HEK293T (cell line): ENCODE measurements at regions not wholly inside any gene's neighbourhood (a gene's known extent, or its start where the extent isn't known, plus 50 kb on each side); places are given as distances from the start of the nearest gene placed in this dataset.

ENCODE experiments used
- CTCF ChIA-PET: fragments of 350-600 bp; formaldehyde crosslinking; extraction: SDS; loops from one replicate; lab custom pipeline; 2021; ENCODE audit warnings: antibody characterized with exemption, inconsistent platforms; lab: Yijun Ruan, JAX
- POLR2A ChIA-PET: fragments of 350-600 bp; formaldehyde crosslinking; extraction: SDS; loops from one replicate; lab custom pipeline; 2020; ENCODE audit warnings: antibody characterized with exemption, inconsistent platforms; lab: Yijun Ruan, JAX
- DNase-seq: peaks from one replicate; pipeline ENCODE4 v3.0.0; 2012; ENCODE audit warnings: mixed read lengths; ENCODE audit errors: extremely low spot score
- ARNT ChIP-seq: fragments of 450-650 bp; IDR thresholded peaks from 2 replicates; pipeline ENCODE4 v1.6.1; 2017; ENCODE audit warnings: mild to moderate bottlenecking
- BHLHE40 ChIP-seq: fragments of 450-650 bp; IDR thresholded peaks from 2 replicates; pipeline ENCODE4 v1.6.1; 2016; ENCODE audit warnings: mild to moderate bottlenecking, moderate library complexity, borderline replicate concordance
- CTBP1 ChIP-seq: fragments of 450-650 bp; IDR thresholded peaks from 2 replicates; pipeline ENCODE4 v1.6.1; 2016; ENCODE audit warnings: borderline replicate concordance
- ELF4 ChIP-seq: fragments of 450-650 bp; IDR thresholded peaks from 2 replicates; pipeline ENCODE4 v1.6.1; 2017; ENCODE audit warnings: antibody characterized with exemption
- FOXA1 ChIP-seq: fragments of 450-650 bp; IDR thresholded peaks from 2 replicates; pipeline ENCODE4 v1.6.1; 2016; ENCODE audit warnings: mild to moderate bottlenecking
- FOXK2 ChIP-seq: fragments of 450-650 bp; IDR thresholded peaks from 2 replicates; pipeline ENCODE4 v1.6.1; 2016; ENCODE audit warnings: mild to moderate bottlenecking
- FOXM1 ChIP-seq: fragments of 450-650 bp; IDR thresholded peaks from 2 replicates; pipeline ENCODE4 v1.6.1; 2017; ENCODE audit warnings: mild to moderate bottlenecking, borderline replicate concordance
- HDGF ChIP-seq: fragments of 450-650 bp; IDR thresholded peaks from 2 replicates; pipeline ENCODE4 v1.6.1; 2017; ENCODE audit warnings: antibody characterized with exemption, borderline replicate concordance
- L3MBTL2 ChIP-seq: fragments of 450-650 bp; conservative IDR thresholded peaks from 2 replicates; pipeline ENCODE4 v1.6.1; 2016; ENCODE audit warnings: mild to moderate bottlenecking
- LEF1 ChIP-seq: fragments of 450-650 bp; IDR thresholded peaks from 2 replicates; pipeline ENCODE4 v1.6.1; 2017; ENCODE audit warnings: mild to moderate bottlenecking, borderline replicate concordance
- NFRKB ChIP-seq: fragments of 450-650 bp; IDR thresholded peaks from 2 replicates; pipeline ENCODE4 v1.6.1; 2016; ENCODE audit warnings: mild to moderate bottlenecking, moderate library complexity
- PKNOX1 ChIP-seq: fragments of 450-650 bp; IDR thresholded peaks from 2 replicates; pipeline ENCODE4 v1.6.1; 2016
- SP1 ChIP-seq: fragments of 450-650 bp; IDR thresholded peaks from 2 replicates; pipeline ENCODE4 v1.6.1; 2017
- SUZ12 ChIP-seq: fragments of 450-650 bp; IDR thresholded peaks from 2 replicates; pipeline ENCODE4 v1.6.1; 2016; ENCODE audit warnings: mild to moderate bottlenecking
- TARDBP ChIP-seq: fragments of 450-650 bp; IDR thresholded peaks from 2 replicates; pipeline ENCODE4 v1.6.1; 2016
- ZNF384 ChIP-seq: fragments of 450-650 bp; IDR thresholded peaks from 2 replicates; pipeline ENCODE4 v1.6.1; 2016

GRCh38 chr9:108024604-108025003, 535.0 kb upstream of the KLF4 start:
- ChIA-PET CTCF (no interaction called here), POLR2A (no interaction called here)
- no peak for TF ChIP-seq PKNOX1
- no peak for TF ChIP-seq FOXM1
- no peak for TF ChIP-seq LEF1
- TF ChIP-seq HDGF = no peak
- TF ChIP-seq FOXK2 = no peak
- TF ChIP-seq SP1 = no peak
- TF ChIP-seq BHLHE40 = no peak
- TF ChIP-seq CTBP1 = no peak
- TF ChIP-seq TARDBP = no peak
- TF ChIP-seq L3MBTL2 = no peak
- TF ChIP-seq FOXA1 = no peak
- TF ChIP-seq ZNF384 = no peak
- no peak for TF ChIP-seq ELF4
- TF ChIP-seq SUZ12 = no peak
- TF ChIP-seq NFRKB = no peak
- no peak for TF ChIP-seq ARNT
- DNase-seq = no peak

- no peak for DNase-seq
- TF ChIP-seq FOXK2 (no peak), FOXA1 (no peak)
- ChIA-PET POLR2A (no interaction called here), CTCF (no interaction called here)
Observed at GRCh38 chr9:108022246-108022935, 532.8 kb upstream of the KLF4 start.

GRCh38 chr9:108021096-108021710, 531.6 kb upstream of the KLF4 start:
- CTCF ChIA-PET = no interaction called here
- POLR2A ChIA-PET = no interaction called here
- no peak for DNase-seq
- TF ChIP-seq FOXM1 = no peak
- no peak for TF ChIP-seq PKNOX1
- TF ChIP-seq LEF1 = no peak
- TF ChIP-seq FOXA1 = no peak
- no peak for TF ChIP-seq TARDBP
- TF ChIP-seq L3MBTL2 = no peak
- TF ChIP-seq BHLHE40 = no peak
- TF ChIP-seq ELF4 = no peak
- no peak for TF ChIP-seq SP1
- no peak for TF ChIP-seq SUZ12
- TF ChIP-seq HDGF = no peak
- TF ChIP-seq ZNF384 = no peak

- POLR2A ChIA-PET = no interaction called here
- TF ChIP-seq ELF4 (no peak), BHLHE40 (no peak), ZNF384 (no peak), L3MBTL2 (no peak), SUZ12 (no peak), CTBP1 (no peak), TARDBP (no peak), SP1 (no peak), FOXA1 (no peak), PKNOX1 (no peak), LEF1 (no peak), ARNT (no peak)
- DNase-seq = no peak
- CTCF ChIA-PET = no interaction called here
Observed at GRCh38 chr9:108019821-108020220, 530.3 kb upstream of the KLF4 start.

GRCh38 chr9:108017671-108018070, 528.1 kb upstream of the KLF4 start:
- TF ChIP-seq FOXK2 (no peak), SUZ12 (no peak), L3MBTL2 (no peak), FOXA1 (no peak), TARDBP (no peak), SP1 (no peak), NFRKB (no peak), HDGF (no peak), ELF4 (no peak), LEF1 (no peak)
- POLR2A ChIA-PET = no interaction called here
- CTCF ChIA-PET = no interaction called here
- DNase-seq = no peak

GRCh38 chr9:108016446-108016845, 526.9 kb upstream of the KLF4 start:
- ChIA-PET CTCF (no interaction called here), POLR2A (no interaction called here)
- DNase-seq = no peak
- TF ChIP-seq ZNF384 (no peak), NFRKB (no peak), L3MBTL2 (no peak), FOXM1 (no peak), HDGF (no peak), CTBP1 (no peak), ELF4 (no peak), PKNOX1 (no peak), TARDBP (no peak), SP1 (no peak), FOXA1 (no peak), BHLHE40 (no peak), FOXK2 (no peak), LEF1 (no peak), SUZ12 (no peak), ARNT (no peak)
